ENCODE measurements at regions not wholly inside any gene's neighbourhood (a gene's known extent, or its start where the extent isn't known, plus 50 kb on each side); places are given as distances from the start of the nearest gene placed in this dataset.

GRCh38 chr4:137749466-137749865, 217.2 kb upstream of the PCDH18 start:
- H3K4me1 ChIP-seq (ENCODE audit: control insufficient read depth in 2 of 3, insufficient read depth in 2 of 3, low read depth in 1 of 3, low read length in 3 of 3): no peaks in the 10 kb centered on the region
- H3K27me3 ChIP-seq (ENCODE audit: control insufficient read depth, insufficient read depth, low read length): no peaks in the 10 kb centered on the region
- TF ChIP-seq CTCF (IDR thresholded peaks at IDR 0.05; ENCODE audit: borderline replicate concordance, extremely low read depth, insufficient read depth): no peak
- intact Hi-C loops (cut with DNase I): no loop called here
- FAIRE-seq (no peak), DNase-seq (peak in 1 of 5 donors; percentile 13)
- H3K9ac ChIP-seq (ENCODE audit: low read length in 3 of 3): no peak overlapping the region
- no peaks in the 10 kb centered on the region for H3K36me3 ChIP-seq (ENCODE audit: control insufficient read depth in 2 of 3, insufficient read depth in 3 of 3, low read length in 3 of 3)
- H3K9me3 ChIP-seq (ENCODE audit: control insufficient read depth in 2 of 3, insufficient read depth in 1 of 3, low read length in 3 of 3): no peaks in the 10 kb centered on the region
- H3K4me3 ChIP-seq (ENCODE audit: low read length in 3 of 3): no peak overlapping the region
- H3K27ac ChIP-seq (ENCODE audit: low read depth in 2 of 2, low read length in 2 of 2): no peak overlapping the region

- Histone ChIP-seq H3K27ac (ENCODE audit: low read depth in 2 of 2, low read length in 2 of 2) (no peak overlapping the region), H3K9ac (ENCODE audit: low read length in 3 of 3) (no peak overlapping the region), H3K36me3 (ENCODE audit: control insufficient read depth in 2 of 3, insufficient read depth in 3 of 3, low read length in 3 of 3) (no peaks in the 10 kb centered on the region), H3K4me3 (ENCODE audit: low read length in 3 of 3) (no peak overlapping the region), H3K4me1 (ENCODE audit: control insufficient read depth in 2 of 3, insufficient read depth in 2 of 3, low read depth in 1 of 3, low read length in 3 of 3) (no peaks in the 10 kb centered on the region), H3K9me3 (ENCODE audit: control insufficient read depth in 2 of 3, insufficient read depth in 1 of 3, low read length in 3 of 3) (no peaks in the 10 kb centered on the region), H3K27me3 (ENCODE audit: control insufficient read depth, insufficient read depth, low read length) (no peaks in the 10 kb centered on the region)
- no peak for TF ChIP-seq CTCF (IDR thresholded peaks at IDR 0.05; ENCODE audit: borderline replicate concordance, extremely low read depth, insufficient read depth)
- intact Hi-C loops (cut with DNase I): no loop called here
- DNase-seq: no peak
- no peak for FAIRE-seq
These were observed 216.3 kb upstream of the PCDH18 start for GRCh38 chr4:137748616-137749015.

GRCh38 chr4:137740141-137740540, 207.8 kb upstream of the PCDH18 start:
- H3K9ac ChIP-seq (ENCODE audit: low read length in 3 of 3): no peak overlapping the region
- TF ChIP-seq CTCF (IDR thresholded peaks at IDR 0.05; ENCODE audit: borderline replicate concordance, extremely low read depth, insufficient read depth): no peak
- no peaks in the 10 kb centered on the region for H3K4me1 ChIP-seq (ENCODE audit: control insufficient read depth in 2 of 3, insufficient read depth in 2 of 3, low read depth in 1 of 3, low read length in 3 of 3)
- H3K4me3 ChIP-seq (ENCODE audit: low read length in 3 of 3): no peak overlapping the region
- no peaks in the 10 kb centered on the region for H3K27me3 ChIP-seq (ENCODE audit: control insufficient read depth, insufficient read depth, low read length)
- H3K27ac ChIP-seq (ENCODE audit: low read depth in 2 of 2, low read length in 2 of 2): no peak overlapping the region
- no peak for DNase-seq
- no peaks in the 10 kb centered on the region for H3K9me3 ChIP-seq (ENCODE audit: control insufficient read depth in 2 of 3, insufficient read depth in 1 of 3, low read length in 3 of 3)
- FAIRE-seq: no peak
- H3K36me3 ChIP-seq (ENCODE audit: control insufficient read depth in 2 of 3, insufficient read depth in 3 of 3, low read length in 3 of 3): no peaks in the 10 kb centered on the region
- intact Hi-C loops (cut with DNase I): no loop called here

GRCh38 chr4:137739391-137739790, 207.1 kb upstream of the PCDH18 start:
- Histone ChIP-seq H3K27ac (ENCODE audit: low read depth in 2 of 2, low read length in 2 of 2) (no peak overlapping the region), H3K36me3 (ENCODE audit: control insufficient read depth in 2 of 3, insufficient read depth in 3 of 3, low read length in 3 of 3) (no peaks in the 10 kb centered on the region), H3K9ac (ENCODE audit: low read length in 3 of 3) (no peak overlapping the region), H3K4me1 (ENCODE audit: control insufficient read depth in 2 of 3, insufficient read depth in 2 of 3, low read depth in 1 of 3, low read length in 3 of 3) (no peaks in the 10 kb centered on the region), H3K27me3 (ENCODE audit: control insufficient read depth, insufficient read depth, low read length) (no peaks in the 10 kb centered on the region), H3K9me3 (ENCODE audit: control insufficient read depth in 2 of 3, insufficient read depth in 1 of 3, low read length in 3 of 3) (no peaks in the 10 kb centered on the region), H3K4me3 (ENCODE audit: low read length in 3 of 3) (no peak overlapping the region)
- intact Hi-C loops (cut with DNase I): no loop called here
- DNase-seq: no peak
- TF ChIP-seq CTCF (IDR thresholded peaks at IDR 0.05; ENCODE audit: borderline replicate concordance, extremely low read depth, insufficient read depth): no peak
- FAIRE-seq: no peak

Data from kidney (tissue), 13 donors.